ENCODE measurements at regions not wholly inside any gene's neighbourhood (a gene's known extent, or its start where the extent isn't known, plus 50 kb on each side); places are given as distances from the start of the nearest gene placed in this dataset.

GRCh38 chr10:33817605-33818004 lies 483.1 kb upstream of the NRP1 start:
- no peak for DNase-seq (ENCODE audit: low read depth in 1 of 2, low spot score in 1 of 2)

DNA sequence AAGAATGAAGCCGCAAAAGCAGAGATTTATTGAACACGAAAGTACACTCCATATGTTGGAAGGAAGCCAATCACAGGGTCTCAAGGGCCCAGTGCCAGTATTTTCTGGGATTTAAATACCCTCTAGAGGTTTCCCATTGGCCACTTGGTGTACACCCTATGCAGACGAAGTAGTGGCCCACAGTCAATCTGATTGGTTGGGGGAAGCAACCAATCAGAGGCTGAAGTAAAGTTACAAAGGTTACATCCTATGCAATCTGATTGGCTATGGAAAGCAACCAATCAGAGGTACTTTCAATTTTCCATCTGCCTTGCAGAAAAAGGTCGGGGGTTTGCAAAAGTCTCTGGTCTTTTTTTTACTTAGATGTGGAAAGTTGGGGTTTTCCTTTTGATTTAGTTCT lies 481.3 kb upstream of the NRP1 start:
- no peak for DNase-seq (ENCODE audit: low read depth in 1 of 2, low spot score in 1 of 2)

- no peak for DNase-seq (ENCODE audit: low read depth in 1 of 2, low spot score in 1 of 2)
Observed at GRCh38 chr10:33813871-33814270, 479.4 kb upstream of the NRP1 start.

GRCh38 chr10:33813415-33813814 lies 478.9 kb upstream of the NRP1 start:
- no peak for DNase-seq (ENCODE audit: low read depth in 1 of 2, low spot score in 1 of 2)

GRCh38 chr10:33812586-33812985 lies 478.1 kb upstream of the NRP1 start:
- no peak for DNase-seq (ENCODE audit: low read depth in 1 of 2, low spot score in 1 of 2)

- DNase-seq (ENCODE audit: low read depth in 1 of 2, low spot score in 1 of 2), result no peak
Observed at GRCh38 chr10:33810986-33811385, 476.5 kb upstream of the NRP1 start.

- DNase-seq (ENCODE audit: low read depth in 1 of 2, low spot score in 1 of 2), result no peak
Observed at GRCh38 chr10:33809732-33810131, 475.3 kb upstream of the NRP1 start.

- no peak for DNase-seq (ENCODE audit: low read depth in 1 of 2, low spot score in 1 of 2)
Observed at GRCh38 chr10:33808475-33808874, 474.0 kb upstream of the NRP1 start.

DNA sequence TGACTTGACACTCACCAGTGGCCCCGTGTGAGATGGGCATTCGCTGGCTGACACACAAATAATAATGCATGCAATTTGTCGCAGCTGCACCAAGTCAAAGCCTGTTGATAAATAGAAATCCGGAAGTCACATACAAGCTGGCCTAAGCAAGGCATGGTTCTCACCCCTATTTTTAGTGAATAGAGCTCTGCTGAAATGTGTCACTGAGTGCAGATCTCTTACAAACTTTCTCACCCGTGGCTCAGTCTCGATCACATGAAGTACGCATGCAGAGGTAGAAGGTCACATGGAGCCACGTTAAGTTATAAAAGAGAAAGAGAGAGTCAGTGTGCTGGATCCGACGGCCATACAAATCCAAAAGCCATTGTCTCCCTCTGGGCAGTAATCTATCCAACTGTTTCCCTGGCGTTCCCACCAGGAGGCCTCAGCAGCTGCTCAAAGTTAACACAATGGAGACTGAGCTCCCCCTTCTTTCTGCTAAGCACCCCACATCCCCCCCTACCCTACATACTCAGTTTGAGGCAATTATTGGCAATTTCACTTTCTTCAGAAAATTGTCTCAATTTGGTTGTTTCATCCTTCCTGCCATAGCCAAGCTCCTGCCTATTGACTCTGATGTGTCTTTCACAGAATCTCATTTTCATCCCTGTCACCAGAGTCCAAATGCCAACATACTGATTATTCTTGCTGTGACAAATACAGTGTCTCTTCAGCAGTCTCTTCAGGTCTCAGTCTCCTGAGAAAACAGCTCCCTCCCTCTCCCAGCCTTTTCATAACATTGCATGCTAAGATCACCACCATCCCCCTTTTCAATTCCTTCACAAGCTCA lies 473.3 kb upstream of the NRP1 start:
- DNase-seq (ENCODE audit: low read depth in 1 of 2, low spot score in 1 of 2), result no peak

GRCh38 chr10:33805831-33806230 lies 471.4 kb upstream of the NRP1 start:
- no peak for DNase-seq (ENCODE audit: low read depth in 1 of 2, low spot score in 1 of 2)

DNA sequence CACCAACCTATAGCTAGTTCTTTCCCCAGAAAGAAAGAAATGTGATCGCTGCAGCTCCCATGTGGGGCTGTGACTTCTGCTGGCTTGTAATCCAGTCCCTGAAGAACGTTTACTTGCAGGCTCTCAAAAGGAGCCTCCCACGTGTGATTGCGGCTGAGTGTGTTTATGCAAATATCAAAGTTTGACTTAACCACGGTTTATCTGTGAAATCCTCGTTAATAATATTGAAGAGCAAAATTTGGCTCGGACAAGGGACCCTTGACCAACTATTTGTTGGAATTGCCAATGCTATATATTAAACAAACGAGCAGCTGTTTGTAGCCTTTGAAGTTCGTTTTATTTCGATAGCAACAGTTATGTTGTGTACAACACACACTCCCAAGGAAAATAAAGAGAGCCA lies 470.1 kb upstream of the NRP1 start:
- no peak for DNase-seq (ENCODE audit: low read depth in 1 of 2, low spot score in 1 of 2)

DNA sequence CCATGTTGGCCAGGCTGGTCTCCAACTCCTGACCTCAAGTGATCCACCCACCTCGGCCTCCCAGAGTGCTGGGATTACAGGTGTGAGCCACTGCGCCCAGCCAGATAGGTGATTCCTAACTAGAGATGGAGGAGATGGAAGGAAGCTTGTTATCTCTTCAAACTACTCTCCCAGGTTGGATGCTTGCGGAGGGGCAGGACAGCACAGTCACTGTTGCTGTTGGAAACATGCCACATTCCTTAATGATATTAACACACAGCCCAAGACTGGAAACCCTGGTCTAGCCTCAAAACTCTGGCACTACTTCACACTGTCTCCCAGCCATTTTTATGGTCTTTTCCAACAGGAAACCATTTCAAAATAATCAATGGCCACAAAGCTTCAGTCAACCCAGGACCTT lies 468.8 kb upstream of the NRP1 start:
- DNase-seq (ENCODE audit: low read depth in 1 of 2, low spot score in 1 of 2), result no peak

DNA sequence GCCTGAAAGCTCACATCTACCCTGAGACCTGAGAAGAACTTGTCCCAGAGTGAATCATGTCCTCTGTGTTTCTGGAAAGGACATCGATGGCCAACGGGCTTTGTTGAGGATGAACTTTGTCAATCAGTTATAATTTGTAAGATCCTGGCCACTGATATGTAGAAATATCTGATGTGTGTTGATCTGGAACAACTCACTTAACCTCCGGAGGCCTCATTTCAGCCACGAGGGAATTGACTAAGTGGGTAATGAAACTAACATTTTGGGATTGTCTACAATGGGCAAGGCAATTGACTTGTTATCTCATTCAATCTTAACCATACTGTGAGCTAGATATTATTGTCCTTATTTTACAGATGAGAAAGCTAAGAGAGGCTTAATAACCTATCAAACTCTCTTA lies 468.1 kb upstream of the NRP1 start:
- DNase-seq (ENCODE audit: low read depth in 1 of 2, low spot score in 1 of 2), result no peak

GRCh38 chr10:33801705-33802104 lies 467.2 kb upstream of the NRP1 start:
- no peak for DNase-seq (ENCODE audit: low read depth in 1 of 2, low spot score in 1 of 2)

DNA sequence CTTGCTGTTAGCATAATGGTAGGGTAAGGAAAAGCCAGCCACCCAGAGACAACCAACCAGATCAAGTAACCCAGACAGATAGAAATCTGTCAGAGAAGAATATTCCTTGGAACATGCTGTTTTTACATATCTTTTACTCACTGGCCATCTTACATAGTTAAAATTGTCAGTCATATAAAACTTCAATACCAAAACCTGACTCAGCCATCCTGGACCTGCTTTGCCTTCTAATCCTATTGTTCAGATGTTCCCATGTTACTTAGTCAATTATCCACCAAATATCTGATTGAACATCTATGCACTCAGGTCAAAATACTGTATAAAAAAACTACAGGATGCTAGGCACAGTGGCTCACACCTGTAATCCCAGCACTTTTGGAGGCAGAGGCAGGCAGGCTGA lies 466.5 kb upstream of the NRP1 start:
- DNase-seq (ENCODE audit: low read depth in 1 of 2, low spot score in 1 of 2), result no peak

- no peak for DNase-seq (ENCODE audit: low read depth in 1 of 2, low spot score in 1 of 2)
Observed at GRCh38 chr10:33800545-33800944, 466.1 kb upstream of the NRP1 start.

- no peak for DNase-seq (ENCODE audit: low read depth in 1 of 2, low spot score in 1 of 2)
Observed at GRCh38 chr10:33799944-33800323, 465.5 kb upstream of the NRP1 start.

- DNase-seq (ENCODE audit: low read depth in 1 of 2, low spot score in 1 of 2), result no peak
Observed at GRCh38 chr10:33799281-33799943, 464.9 kb upstream of the NRP1 start.

GRCh38 chr10:33798754-33799153 lies 464.3 kb upstream of the NRP1 start:
- no peak for DNase-seq (ENCODE audit: low read depth in 1 of 2, low spot score in 1 of 2)

- no peak for DNase-seq (ENCODE audit: low read depth in 1 of 2, low spot score in 1 of 2)
Observed at GRCh38 chr10:33796680-33797079, 462.2 kb upstream of the NRP1 start.

DNA sequence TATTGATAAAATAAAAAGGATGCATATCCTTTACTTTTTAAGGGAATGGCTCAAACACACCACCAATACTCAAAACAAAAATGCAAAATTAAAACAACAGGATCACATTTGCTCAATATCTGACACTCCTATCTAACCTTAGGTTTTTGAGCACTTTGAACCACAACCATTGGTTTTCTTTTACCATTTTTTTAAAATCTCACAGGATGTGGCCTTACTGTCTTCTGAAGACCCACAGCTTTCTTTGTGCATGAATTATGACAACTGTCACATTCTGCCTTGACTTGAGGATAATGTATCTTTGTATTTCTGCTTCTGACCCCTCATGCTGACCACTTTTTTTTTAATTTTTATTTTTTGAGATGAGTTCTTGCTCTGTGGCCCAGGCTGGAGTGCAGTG lies 461.1 kb upstream of the NRP1 start:
- no peak for DNase-seq (ENCODE audit: low read depth in 1 of 2, low spot score in 1 of 2)

DNA sequence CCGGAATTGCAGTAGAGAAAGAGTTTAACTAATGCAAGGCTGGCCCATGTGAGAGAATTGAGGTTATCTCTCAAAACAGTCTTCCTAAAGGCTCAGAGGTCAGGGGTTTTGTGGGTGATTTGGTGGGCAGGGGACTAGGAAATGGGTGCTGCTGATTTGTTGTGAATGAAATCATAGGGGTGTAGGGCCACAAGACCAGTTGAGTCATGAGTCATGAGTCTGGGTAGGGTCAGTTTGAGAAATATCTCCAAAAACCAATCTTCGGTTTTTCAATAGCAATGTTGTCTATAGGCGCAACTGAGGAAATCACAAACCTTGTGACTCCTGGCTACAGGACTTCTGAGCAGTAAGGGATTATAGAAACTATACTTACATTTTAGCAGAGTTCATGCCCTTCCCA lies 460.0 kb upstream of the NRP1 start:
- no peak for DNase-seq (ENCODE audit: low read depth in 1 of 2, low spot score in 1 of 2)

DNA sequence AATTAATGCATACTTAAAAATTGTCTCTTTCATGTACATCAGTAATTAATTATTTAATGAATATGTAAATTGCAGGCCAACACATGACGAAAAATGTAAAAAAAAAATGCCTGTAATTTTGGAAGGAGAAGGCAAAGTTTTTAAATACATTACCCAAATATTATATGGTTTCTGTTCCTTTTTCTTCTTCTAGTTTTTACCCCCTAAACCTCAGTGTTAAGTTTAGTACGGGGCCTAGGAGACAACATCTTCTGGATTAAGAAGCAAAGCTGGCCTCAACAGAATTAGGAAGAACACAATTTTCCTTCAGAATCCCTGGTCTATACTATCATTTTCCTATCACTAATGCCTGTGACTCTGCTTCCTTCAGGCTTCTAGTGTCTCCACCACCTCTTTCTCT lies 459.3 kb upstream of the NRP1 start:
- no peak for DNase-seq (ENCODE audit: low read depth in 1 of 2, low spot score in 1 of 2)

Measured in activated T-helper 1 cell treated with anti-CD3 and anti-CD28 coated beads, Interleukin-2, amount 50 U/mL, for 16 hours (primary cell).